ENCODE measurements at regions not wholly inside any gene's neighbourhood (a gene's known extent, or its start where the extent isn't known, plus 50 kb on each side); places are given as distances from the start of the nearest gene placed in this dataset.

DNA sequence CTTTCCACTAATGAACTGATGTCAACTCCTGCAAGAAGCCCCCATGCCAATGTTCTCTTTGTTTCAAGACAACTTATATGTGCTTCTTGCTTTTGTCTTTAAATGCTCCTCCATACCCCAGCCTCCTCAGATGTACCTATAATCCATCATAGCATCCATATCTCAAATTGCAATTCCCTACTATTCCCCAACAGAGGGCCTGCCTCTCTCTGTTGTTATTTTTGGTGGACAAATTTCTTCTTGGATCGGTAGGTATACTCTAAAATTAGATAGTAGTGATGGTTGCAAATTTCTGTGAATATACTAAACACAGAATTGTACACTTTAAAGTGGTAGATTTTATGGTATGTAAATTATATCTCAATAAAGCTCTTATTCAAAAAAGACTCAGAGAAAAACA is 820.1 kb downstream of the METTL4 start:
- TF ChIP-seq, protein P1, sequence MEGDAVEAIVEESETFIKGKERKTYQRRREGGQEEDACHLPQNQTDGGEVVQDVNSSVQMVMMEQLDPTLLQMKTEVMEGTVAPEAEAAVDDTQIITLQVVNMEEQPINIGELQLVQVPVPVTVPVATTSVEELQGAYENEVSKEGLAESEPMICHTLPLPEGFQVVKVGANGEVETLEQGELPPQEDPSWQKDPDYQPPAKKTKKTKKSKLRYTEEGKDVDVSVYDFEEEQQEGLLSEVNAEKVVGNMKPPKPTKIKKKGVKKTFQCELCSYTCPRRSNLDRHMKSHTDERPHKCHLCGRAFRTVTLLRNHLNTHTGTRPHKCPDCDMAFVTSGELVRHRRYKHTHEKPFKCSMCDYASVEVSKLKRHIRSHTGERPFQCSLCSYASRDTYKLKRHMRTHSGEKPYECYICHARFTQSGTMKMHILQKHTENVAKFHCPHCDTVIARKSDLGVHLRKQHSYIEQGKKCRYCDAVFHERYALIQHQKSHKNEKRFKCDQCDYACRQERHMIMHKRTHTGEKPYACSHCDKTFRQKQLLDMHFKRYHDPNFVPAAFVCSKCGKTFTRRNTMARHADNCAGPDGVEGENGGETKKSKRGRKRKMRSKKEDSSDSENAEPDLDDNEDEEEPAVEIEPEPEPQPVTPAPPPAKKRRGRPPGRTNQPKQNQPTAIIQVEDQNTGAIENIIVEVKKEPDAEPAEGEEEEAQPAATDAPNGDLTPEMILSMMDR (IDR thresholded peaks at IDR 0.05; ENCODE audit: insufficient read depth, low read depth, low read length), result no peak
- ChIA-PET CTCF (interaction anchor here (0.9 kb wide), 1 partner anchor 214 kb away, joined by 3 read pairs; no protein-coding TSS in a partner anchor), POLR2A (no interaction called here)
- Histone ChIP-seq H3K4me3 (ENCODE audit: low read depth, low read length) (no peak overlapping the region), H3K36me3 (ENCODE audit: control insufficient read depth, insufficient read depth, low read length) (no peaks in the 10 kb centered on the region), H3K27me3 (ENCODE audit: control insufficient read depth, insufficient read depth, low read length) (no peaks in the 10 kb centered on the region)
- no peak for DNase-seq (ENCODE audit: low read depth)

GRCh38 chr18:1760901-1761300 is 810.4 kb downstream of the METTL4 start:
- DNase-seq (ENCODE audit: low read depth), result no peak
- ChIA-PET CTCF (no interaction called here), POLR2A (no interaction called here)
- H3K36me3 ChIP-seq (ENCODE audit: control insufficient read depth, insufficient read depth, low read length), result no peaks in the 10 kb centered on the region
- TF ChIP-seq, protein P1 (IDR thresholded peaks at IDR 0.05; ENCODE audit: insufficient read depth, low read depth, low read length), result no peak
- no peaks in the 10 kb centered on the region for H3K27me3 ChIP-seq (ENCODE audit: control insufficient read depth, insufficient read depth, low read length)
- no peak overlapping the region for H3K4me3 ChIP-seq (ENCODE audit: low read depth, low read length)

- Histone ChIP-seq H3K27me3 (ENCODE audit: control insufficient read depth, insufficient read depth, low read length) (no peaks in the 10 kb centered on the region), H3K4me3 (ENCODE audit: low read depth, low read length) (no peak overlapping the region), H3K36me3 (ENCODE audit: control insufficient read depth, insufficient read depth, low read length) (no peaks in the 10 kb centered on the region)
- ChIA-PET CTCF (no interaction called here), POLR2A (no interaction called here)
- DNase-seq (ENCODE audit: low read depth), result no peak
- TF ChIP-seq, protein P1 (IDR thresholded peaks at IDR 0.05; ENCODE audit: insufficient read depth, low read depth, low read length), result no peak
Measured at GRCh38 chr18:1774261-1774660, 797.0 kb downstream of the METTL4 start.

GRCh38 chr18:1777843-1778242 is 793.5 kb downstream of the METTL4 start:
- H3K27me3 ChIP-seq (ENCODE audit: control insufficient read depth, insufficient read depth, low read length), result no peaks in the 10 kb centered on the region
- TF ChIP-seq, protein P1 (IDR thresholded peaks at IDR 0.05; ENCODE audit: insufficient read depth, low read depth, low read length), result no peak
- ChIA-PET POLR2A (no interaction called here), CTCF (no interaction called here)
- DNase-seq (ENCODE audit: low read depth), result no peak
- H3K4me3 ChIP-seq (ENCODE audit: low read depth, low read length), result no peak overlapping the region
- no peaks in the 10 kb centered on the region for H3K36me3 ChIP-seq (ENCODE audit: control insufficient read depth, insufficient read depth, low read length)

- H3K36me3 ChIP-seq (ENCODE audit: control insufficient read depth, insufficient read depth, low read length), result no peaks in the 10 kb centered on the region
- ChIA-PET POLR2A (no interaction called here), CTCF (no interaction called here)
- H3K27me3 ChIP-seq (ENCODE audit: control insufficient read depth, insufficient read depth, low read length), result no peaks in the 10 kb centered on the region
- TF ChIP-seq, protein P1 (IDR thresholded peaks at IDR 0.05; ENCODE audit: insufficient read depth, low read depth, low read length), result no peak
- H3K4me3 ChIP-seq (ENCODE audit: low read depth, low read length), result no peak overlapping the region
- no peak for DNase-seq (ENCODE audit: low read depth)
Measured at GRCh38 chr18:1778496-1779178, 792.7 kb downstream of the METTL4 start.

All from BJ (cell line).